GM19467 (cell line): ENCODE measurements at regions not wholly inside any gene's neighbourhood (a gene's known extent, or its start where the extent isn't known, plus 50 kb on each side); places are given as distances from the start of the nearest gene placed in this dataset.

Source experiments
- ATAC-seq: cut with Tn5 transposase; IDR thresholded peaks from one replicate; pipeline ENCODE4 v1.9.1; 2021; ENCODE audit warnings: mild to moderate bottlenecking, moderate library complexity; ENCODE audit not compliant: unreplicated experiment

DNA sequence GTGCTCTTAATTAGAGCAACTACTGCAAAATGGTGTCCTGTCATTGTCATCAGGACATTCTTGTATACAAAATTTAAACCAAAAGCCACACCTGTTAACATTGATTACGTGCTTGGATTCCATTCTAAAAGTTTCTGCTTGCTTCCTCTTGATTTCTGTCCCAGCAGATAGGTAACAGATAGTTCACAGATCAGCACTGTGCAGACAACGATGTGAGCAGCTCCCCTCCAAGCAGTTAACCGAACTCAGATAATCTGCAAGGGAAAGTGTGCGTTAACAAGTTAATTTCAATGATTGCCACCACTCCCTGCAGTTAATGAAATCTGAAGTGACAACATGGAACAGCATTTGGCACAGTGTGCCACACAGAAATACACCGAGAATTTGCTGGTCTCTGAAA is 54.4 kb upstream of the RELL1 start:
- ATAC-seq, result no peak

DNA sequence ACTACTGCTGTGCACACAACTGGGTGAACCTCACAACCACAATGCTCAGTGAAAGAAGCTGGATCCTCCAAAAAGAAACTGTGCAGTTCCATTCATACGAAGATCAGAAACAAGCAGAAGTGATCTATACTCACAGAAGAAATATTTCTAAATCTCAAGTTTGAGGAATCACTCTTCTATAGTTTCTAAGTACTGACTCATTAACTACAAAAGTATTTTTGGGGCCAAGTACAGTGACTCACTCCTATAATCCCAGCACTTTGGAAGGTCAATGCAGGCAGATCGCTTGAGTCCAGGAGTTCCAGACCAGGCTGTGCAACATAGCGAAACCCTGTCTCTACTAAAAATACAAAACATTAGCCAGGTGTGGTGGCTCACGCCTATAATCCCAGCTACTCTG is 51.3 kb upstream of the RELL1 start:
- ATAC-seq, result no peak
